ENCODE measurements at regions not wholly inside any gene's neighbourhood (a gene's known extent, or its start where the extent isn't known, plus 50 kb on each side); places are given as distances from the start of the nearest gene placed in this dataset.
A peak's percentile ranks its signal among the peaks of the same experiment; 100 is the strongest.

DNA sequence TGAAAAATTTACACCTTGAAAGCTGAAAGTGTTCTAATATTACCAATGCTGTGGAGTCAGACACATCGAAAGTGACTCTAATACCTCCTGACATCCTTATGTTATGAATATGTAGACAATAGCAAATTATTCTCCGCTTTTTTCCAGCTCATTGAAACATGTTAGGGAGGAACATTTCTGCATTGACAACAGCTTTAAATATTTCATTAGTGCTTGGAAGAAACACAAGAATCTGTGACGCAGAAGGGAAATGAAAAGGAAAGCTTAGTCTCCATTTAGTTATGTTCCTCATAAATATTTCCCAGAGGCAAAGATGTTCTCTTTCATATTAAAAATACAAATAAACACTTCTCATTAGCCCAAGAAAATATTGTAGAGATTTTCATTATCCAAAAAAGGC lies 55.8 kb upstream of the CD99 start:
- Histone ChIP-seq H3K9me3 (ENCODE audit: control extremely low read depth in 1 of 3, control insufficient read depth in 2 of 3, insufficient read depth in 1 of 3, low read length in 2 of 3) (peaks cover 2 to 21% (median 4%) of the 10 kb centered on the region in 3 donors), H4K20me1 (ENCODE audit: control insufficient read depth, insufficient read depth, low read length, poor library complexity, severe bottlenecking) (no peaks in the 10 kb centered on the region), H3K27ac (ENCODE audit: low read length in 2 of 2) (no peak overlapping the region), H3K79me2 (ENCODE audit: control insufficient read depth, insufficient read depth, low read length) (no peaks in the 10 kb centered on the region), H2AFZ (ENCODE audit: insufficient read depth, low read depth, low read length, poor library complexity, severe bottlenecking) (no peak overlapping the region), H3K36me3 (replicated peaks in 1 of 2; ENCODE audit: control extremely low read depth in 1 of 2, control insufficient read depth in 1 of 2, extremely low read depth in 1 of 2, insufficient read depth in 2 of 2, low read length in 1 of 2) (no peaks in the 10 kb centered on the region), H3K4me2 (replicated peaks; ENCODE audit: low read depth, low read length, poor library complexity, severe bottlenecking) (no peak overlapping the region), H3K4me1 (ENCODE audit: control insufficient read depth in 2 of 2, insufficient read depth in 2 of 2, low read length in 2 of 2) (peaks cover 3 to 11% of the 10 kb centered on the region in 2 donors), H3K4me3 (ENCODE audit: control extremely low read depth in 1 of 5, extremely low read depth in 1 of 5, insufficient read depth in 1 of 5, low read depth in 2 of 5, low read length in 4 of 5) (no peak overlapping the region), H3K9ac (ENCODE audit: low read length) (no peak overlapping the region), H3K27me3 (replicated peaks in 1 of 4; ENCODE audit: control extremely low read depth in 1 of 4, control insufficient read depth in 3 of 4, insufficient read depth in 4 of 4, low read length in 3 of 4) (no peaks in the 10 kb centered on the region)
- WGBS (ENCODE audit: insufficient coverage): no CpG with 5 or more reads among the region's 3 CpGs
- no peaks in the 10 kb centered on the region for H3K27me3 Mint-ChIP-seq
- ATAC-seq (ENCODE audit: low read depth): no peak
- no peak overlapping the region for H3K4me3 Mint-ChIP-seq
- ChIA-PET CTCF (no interaction called here), POLR2A (no interaction called here)
- DNase-seq: no peak
- H3K9me3 Mint-ChIP-seq (ENCODE audit: insufficient read depth): peaks cover 14% of the 10 kb centered on the region
- intact Hi-C loops (cut with micrococcal nuclease): no loop called here
- no peak overlapping the region for H3K27ac Mint-ChIP-seq
- TF ChIP-seq, protein P1, sequence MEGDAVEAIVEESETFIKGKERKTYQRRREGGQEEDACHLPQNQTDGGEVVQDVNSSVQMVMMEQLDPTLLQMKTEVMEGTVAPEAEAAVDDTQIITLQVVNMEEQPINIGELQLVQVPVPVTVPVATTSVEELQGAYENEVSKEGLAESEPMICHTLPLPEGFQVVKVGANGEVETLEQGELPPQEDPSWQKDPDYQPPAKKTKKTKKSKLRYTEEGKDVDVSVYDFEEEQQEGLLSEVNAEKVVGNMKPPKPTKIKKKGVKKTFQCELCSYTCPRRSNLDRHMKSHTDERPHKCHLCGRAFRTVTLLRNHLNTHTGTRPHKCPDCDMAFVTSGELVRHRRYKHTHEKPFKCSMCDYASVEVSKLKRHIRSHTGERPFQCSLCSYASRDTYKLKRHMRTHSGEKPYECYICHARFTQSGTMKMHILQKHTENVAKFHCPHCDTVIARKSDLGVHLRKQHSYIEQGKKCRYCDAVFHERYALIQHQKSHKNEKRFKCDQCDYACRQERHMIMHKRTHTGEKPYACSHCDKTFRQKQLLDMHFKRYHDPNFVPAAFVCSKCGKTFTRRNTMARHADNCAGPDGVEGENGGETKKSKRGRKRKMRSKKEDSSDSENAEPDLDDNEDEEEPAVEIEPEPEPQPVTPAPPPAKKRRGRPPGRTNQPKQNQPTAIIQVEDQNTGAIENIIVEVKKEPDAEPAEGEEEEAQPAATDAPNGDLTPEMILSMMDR (IDR thresholded peaks at IDR 0.05): no peak
- no peak for TF ChIP-seq EZH2 (IDR thresholded peaks at IDR 0.05; ENCODE audit: borderline replicate concordance, insufficient read depth, low read depth, low read length, poor library complexity, severe bottlenecking)
- H3K4me1 Mint-ChIP-seq: peaks cover 22% of the 10 kb centered on the region

DNA sequence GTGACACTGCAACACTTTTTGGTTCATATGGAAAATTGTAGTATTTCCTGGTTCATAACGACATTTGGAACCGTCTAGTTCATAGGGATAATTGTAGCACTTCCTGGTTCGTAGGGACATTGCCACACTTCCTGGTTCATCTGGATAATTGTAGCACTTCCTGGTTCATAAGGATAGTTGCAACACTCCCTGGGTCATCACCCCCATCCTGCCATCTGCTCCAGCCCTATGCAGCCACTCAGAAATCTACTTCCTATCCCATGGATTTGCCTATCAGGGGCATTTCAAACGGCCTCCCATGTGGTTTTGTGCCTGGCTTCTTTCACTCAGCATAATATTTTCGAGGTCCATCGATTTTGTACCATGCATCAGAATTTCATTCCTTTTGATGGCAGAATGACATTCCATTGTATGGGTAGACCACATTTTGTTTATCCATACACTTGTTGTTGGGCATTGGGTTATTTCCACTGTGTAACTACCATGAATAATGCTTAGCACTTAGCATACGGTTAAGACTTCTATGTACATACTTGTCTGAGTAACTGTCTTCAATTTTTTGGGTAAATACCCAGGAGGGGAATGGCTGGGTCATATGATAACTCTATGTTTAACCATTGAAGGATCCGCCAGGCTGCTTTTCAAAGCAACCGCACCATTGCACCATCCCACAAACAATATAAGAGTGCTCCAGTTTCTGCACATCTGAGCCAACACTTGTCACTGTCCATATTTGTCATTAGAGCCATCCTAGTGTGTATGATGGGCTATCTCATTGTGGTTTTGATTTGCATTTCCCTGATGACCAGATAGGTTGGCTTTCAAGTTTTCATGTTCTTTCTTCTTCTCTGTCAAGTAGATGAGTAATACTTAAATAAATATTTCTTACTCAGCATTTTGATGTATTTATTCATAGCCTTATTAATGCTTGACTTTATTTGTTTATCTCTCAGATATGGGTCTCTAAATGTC lies 58.3 kb upstream of the CD99 start:
- H3K36me3 ChIP-seq (replicated peaks in 1 of 2; ENCODE audit: control extremely low read depth in 1 of 2, control insufficient read depth in 1 of 2, extremely low read depth in 1 of 2, insufficient read depth in 2 of 2, low read length in 1 of 2): no peaks in the 10 kb centered on the region
- intact Hi-C loops (cut with micrococcal nuclease): no loop called here
- Mint-ChIP-seq H3K27me3 (no peaks in the 10 kb centered on the region), H3K4me3 (peak overlapping the region; percentile 15), H3K4me1 (peaks cover 44% of the 10 kb centered on the region), H3K9me3 (ENCODE audit: insufficient read depth) (peaks cover 25% of the 10 kb centered on the region), H3K27ac (peak overlapping the region; percentile 98)
- peaks cover 17 to 27% of the 10 kb centered on the region in 2 donors for H3K4me1 ChIP-seq (ENCODE audit: control insufficient read depth in 2 of 2, insufficient read depth in 2 of 2, low read length in 2 of 2)
- peaks cover 11 to 42% (median 13%) of the 10 kb centered on the region in 3 donors for H3K9me3 ChIP-seq (ENCODE audit: control extremely low read depth in 1 of 3, control insufficient read depth in 2 of 3, insufficient read depth in 1 of 3, low read length in 2 of 3)
- H3K79me2 ChIP-seq (ENCODE audit: control insufficient read depth, insufficient read depth, low read length): no peaks in the 10 kb centered on the region
- peak overlapping the region; percentile 30 for H2AFZ ChIP-seq (ENCODE audit: insufficient read depth, low read depth, low read length, poor library complexity, severe bottlenecking)
- DNase-seq (peak; percentile 56), ATAC-seq (ENCODE audit: low read depth) (no peak)
- H3K9ac ChIP-seq (ENCODE audit: low read length): no peak overlapping the region
- WGBS (ENCODE audit: insufficient coverage): 68% methylated on average over 2 of the region's 9 CpGs
- H4K20me1 ChIP-seq (ENCODE audit: control insufficient read depth, insufficient read depth, low read length, poor library complexity, severe bottlenecking): no peaks in the 10 kb centered on the region
- H3K27me3 ChIP-seq (replicated peaks in 1 of 4; ENCODE audit: control extremely low read depth in 1 of 4, control insufficient read depth in 3 of 4, insufficient read depth in 4 of 4, low read length in 3 of 4): no peaks in the 10 kb centered on the region
- ChIA-PET CTCF (no interaction called here), POLR2A (no interaction called here)
- peak overlapping the region in 1 of 5 experiments; percentile 25 for H3K4me3 ChIP-seq (ENCODE audit: control extremely low read depth in 1 of 5, extremely low read depth in 1 of 5, insufficient read depth in 1 of 5, low read depth in 2 of 5, low read length in 4 of 5)
- TF ChIP-seq, protein P1 (IDR thresholded peaks at IDR 0.05): no peak
- TF ChIP-seq EZH2 (IDR thresholded peaks at IDR 0.05; ENCODE audit: borderline replicate concordance, insufficient read depth, low read depth, low read length, poor library complexity, severe bottlenecking): no peak
- H3K27ac ChIP-seq (ENCODE audit: low read length in 2 of 2): no peak overlapping the region
- H3K4me2 ChIP-seq (replicated peaks; ENCODE audit: low read depth, low read length, poor library complexity, severe bottlenecking): no peak overlapping the region
